ENCODE measurements at regions not wholly inside any gene's neighbourhood (a gene's known extent, or its start where the extent isn't known, plus 50 kb on each side); places are given as distances from the start of the nearest gene placed in this dataset.

DNA sequence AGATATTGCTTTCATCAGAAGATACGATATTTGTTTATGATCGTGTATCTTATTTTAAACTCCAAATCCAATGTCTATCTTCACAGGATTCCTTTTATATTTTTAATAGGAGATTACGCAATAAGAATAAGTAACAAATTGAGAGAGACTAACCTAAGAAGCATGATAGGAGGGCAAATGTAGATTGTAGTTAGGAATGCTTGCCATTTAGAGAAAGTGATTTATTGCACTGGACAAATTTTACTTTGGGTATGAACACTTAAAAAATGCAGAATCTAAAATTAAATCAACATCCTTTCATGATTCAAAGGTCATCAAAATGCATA, 563.4 kb upstream of the POU3F3 start:
- no peak for DNase-seq (ENCODE audit: low read depth in 2 of 2)

DNA sequence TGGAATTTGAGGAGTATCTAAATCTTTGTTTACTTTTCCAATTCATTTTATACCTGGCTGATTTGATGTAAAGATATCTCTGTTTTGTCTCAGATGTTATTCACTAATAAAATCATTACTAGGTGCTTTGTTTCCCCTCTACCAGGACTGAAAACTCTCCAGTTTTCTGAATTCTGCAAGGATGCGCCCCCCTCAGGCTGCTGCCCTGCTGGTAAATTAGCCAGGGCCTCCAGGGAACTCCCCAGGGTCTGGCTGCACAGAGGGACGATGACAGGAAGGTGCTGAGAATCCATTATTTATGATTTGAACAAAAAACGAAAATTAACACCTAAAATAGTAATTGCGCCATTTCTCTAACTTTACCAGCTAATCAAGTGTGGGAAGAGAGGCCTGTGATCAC, 541.2 kb upstream of the POU3F3 start:
- no peak for DNase-seq (ENCODE audit: low read depth in 2 of 2)

- no peak for DNase-seq (ENCODE audit: low read depth in 2 of 2)
Measured at GRCh38 chr2:104318001-104318665, 535.8 kb upstream of the POU3F3 start.

GRCh38 chr2:104321116-104321795, 532.7 kb upstream of the POU3F3 start:
- no peak for DNase-seq (ENCODE audit: low read depth in 2 of 2)

GRCh38 chr2:104321796-104322349, 532.0 kb upstream of the POU3F3 start:
- no peak for DNase-seq (ENCODE audit: low read depth in 2 of 2)

DNA sequence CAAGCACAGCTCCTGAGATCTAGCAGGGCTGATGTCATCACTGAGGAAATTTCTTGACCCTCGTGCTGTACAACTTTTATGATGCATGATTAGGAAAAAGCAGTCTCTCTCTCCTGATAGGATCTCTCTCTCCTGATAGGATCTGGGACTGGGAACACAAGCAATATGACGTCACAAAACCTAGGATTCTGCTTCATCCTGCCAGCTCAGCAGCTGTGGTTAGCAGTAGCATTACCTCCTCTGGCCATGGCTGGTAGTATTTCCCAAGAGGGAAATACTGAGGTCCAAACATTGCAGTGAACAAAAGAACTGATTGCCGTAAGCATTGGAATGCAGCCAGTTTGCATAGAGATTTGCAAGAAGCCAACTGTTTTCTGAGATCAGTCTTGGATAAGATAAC, 521.2 kb upstream of the POU3F3 start:
- no peak for DNase-seq (ENCODE audit: low read depth in 2 of 2)

DNA sequence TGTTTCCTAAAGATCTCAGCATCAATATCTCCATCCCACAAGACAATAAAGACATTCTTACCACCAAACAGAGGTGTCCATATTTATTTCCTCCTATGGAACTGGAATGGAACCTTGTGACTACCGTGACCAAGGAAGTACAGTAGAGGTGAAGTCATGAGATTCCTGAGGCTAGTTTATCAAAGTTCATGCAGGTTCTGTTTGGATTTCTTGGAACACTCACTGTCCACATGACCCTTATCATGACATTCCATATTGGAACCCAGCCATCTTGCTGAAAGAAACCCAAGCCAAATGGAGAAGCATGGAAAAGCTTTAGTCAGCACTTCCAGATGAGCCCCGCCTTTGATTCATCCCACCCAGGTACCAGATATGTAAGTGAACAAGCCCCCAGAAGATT, 516.0 kb upstream of the POU3F3 start:
- no peak for DNase-seq (ENCODE audit: low read depth in 2 of 2)

DNA sequence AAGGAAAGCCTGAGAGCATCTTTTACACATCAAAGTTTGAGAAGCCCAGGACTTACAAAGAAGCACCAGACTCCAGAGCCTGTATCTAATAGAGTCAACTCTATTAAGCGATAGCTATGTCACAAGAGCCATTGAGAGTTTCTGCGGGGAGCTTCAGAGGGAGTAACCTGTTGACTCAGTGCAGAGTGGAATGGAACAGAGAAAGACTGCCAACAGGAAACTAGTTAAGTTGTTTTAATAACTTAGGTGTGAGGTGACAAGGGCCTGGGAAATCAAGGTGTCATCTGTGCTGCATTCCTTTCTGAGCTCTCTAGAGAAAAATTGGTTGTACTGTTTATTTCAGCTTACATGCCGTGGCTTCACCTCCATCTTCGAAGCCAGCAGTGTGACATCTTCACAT, 513.8 kb upstream of the POU3F3 start:
- DNase-seq (ENCODE audit: low read depth in 2 of 2), result no peak

- no peak for DNase-seq (ENCODE audit: low read depth in 2 of 2)
Measured at GRCh38 chr2:104340879-104341828, 512.8 kb upstream of the POU3F3 start.

GRCh38 chr2:104344306-104344705, 509.6 kb upstream of the POU3F3 start:
- no peak for DNase-seq (ENCODE audit: low read depth in 2 of 2)

DNA sequence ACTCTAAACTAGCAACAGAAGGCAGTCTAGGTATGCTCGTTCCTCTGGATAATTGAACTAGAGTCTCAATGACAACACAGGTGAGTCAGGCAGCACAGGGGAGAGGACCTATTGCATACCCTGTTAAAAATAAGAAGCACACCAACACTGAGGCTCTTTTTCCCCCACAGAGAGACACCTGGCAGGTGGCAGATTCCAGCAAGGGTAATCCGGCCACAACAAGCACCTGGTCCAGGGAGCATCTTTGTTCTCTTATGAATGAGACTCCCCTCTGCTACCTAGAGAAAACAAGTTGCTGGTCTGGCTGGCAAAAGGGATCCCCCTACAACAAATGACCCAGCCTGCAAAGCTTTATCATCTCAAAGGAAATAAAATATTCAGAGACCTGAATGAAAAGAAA, 508.9 kb upstream of the POU3F3 start:
- DNase-seq (ENCODE audit: low read depth in 2 of 2), result no peak

- DNase-seq (ENCODE audit: low read depth in 2 of 2), result no peak
Measured at GRCh38 chr2:104358122-104358521, 495.8 kb upstream of the POU3F3 start.

DNA sequence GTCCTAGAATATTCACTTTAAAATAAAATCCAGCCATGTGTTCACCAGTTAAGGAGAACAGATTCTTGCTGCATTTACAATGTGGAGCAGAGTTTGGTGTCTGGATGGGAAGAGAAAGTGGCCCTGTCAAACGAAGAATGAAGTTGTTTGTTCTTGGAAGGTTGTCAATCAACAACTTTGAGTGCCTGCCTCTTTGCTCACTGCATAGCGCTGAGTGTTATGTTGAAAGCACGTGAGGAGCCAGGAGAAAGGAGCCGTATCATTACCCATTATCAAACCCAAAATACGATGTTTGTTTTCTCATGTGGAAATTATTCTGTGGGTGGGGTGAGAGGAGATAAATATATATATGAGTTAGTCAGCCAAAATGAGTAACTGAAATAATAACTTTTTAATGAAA, 492.5 kb upstream of the POU3F3 start:
- no peak for DNase-seq (ENCODE audit: low read depth in 2 of 2)

DNA sequence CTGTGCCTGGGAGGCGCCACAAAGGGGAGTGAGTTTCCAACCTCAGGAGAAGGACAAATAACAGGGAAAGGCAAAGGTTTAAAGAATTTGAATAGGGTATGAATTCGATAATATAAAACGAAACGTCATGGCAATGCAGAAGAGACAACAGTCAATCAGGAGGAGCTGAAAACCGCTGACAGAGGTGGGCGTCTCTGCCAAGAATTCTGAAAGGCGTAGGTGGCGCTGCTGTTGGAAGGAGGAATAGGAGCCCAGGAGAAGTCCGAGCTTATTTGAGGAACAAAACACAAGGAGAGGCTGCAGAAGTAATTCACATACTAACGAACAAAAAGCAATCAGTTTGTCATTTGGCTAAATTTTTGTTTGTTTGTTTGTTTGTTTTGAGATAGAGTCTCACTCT, 485.8 kb upstream of the POU3F3 start:
- no peak for DNase-seq (ENCODE audit: low read depth in 2 of 2)

DNA sequence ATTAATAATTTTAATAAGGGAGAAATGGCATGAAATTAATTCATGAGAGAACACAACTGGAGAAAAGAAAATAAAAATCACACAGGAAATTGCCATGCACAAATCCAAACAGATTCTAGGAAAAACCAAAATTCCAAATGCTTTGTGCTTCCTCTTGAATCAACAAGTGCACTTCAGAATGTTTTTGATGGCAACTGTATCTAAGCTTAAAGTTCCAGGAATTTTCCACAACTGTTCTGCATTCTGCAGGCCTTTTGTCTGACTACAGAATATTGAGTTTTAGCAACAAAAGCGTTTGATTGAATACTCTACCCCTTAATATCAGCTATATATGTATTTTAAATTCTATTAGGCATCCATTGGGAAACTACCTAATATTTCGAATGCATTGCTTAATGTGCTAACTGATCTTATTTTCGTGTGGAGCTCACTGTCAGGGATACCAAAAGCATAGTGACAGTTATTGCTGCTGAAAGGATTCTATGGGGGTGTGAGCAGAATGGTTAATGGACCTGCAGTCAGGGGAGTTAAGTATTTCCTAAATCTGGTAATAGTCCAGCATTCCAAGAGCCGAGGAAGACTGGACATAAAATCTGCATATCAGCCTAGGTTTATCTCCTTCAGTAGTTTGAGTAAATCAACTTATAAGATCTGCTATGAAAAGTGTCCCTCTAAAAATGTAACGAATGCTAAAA, 482.7 kb upstream of the POU3F3 start:
- no peak for DNase-seq (ENCODE audit: low read depth in 2 of 2)

DNA sequence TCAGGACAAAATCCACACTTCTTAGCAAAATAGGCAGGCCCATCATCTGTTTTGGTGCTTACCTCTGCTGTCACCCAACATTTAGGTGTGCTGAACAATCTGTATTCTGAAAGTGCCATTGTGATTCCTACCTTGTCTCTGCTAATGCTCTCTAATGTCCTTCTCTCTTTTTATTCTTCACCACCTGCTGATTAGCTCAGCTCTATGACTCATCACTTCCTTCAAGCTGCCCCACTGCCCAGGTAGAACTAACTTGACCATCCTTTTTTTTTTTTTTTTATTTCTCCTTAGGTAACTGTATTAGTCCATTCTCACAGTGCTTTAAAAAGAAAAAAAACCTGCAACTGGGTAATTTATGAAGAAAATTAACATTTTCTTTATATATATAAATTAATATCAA, 478.7 kb upstream of the POU3F3 start:
- DNase-seq (ENCODE audit: low read depth in 2 of 2), result no peak

DNA sequence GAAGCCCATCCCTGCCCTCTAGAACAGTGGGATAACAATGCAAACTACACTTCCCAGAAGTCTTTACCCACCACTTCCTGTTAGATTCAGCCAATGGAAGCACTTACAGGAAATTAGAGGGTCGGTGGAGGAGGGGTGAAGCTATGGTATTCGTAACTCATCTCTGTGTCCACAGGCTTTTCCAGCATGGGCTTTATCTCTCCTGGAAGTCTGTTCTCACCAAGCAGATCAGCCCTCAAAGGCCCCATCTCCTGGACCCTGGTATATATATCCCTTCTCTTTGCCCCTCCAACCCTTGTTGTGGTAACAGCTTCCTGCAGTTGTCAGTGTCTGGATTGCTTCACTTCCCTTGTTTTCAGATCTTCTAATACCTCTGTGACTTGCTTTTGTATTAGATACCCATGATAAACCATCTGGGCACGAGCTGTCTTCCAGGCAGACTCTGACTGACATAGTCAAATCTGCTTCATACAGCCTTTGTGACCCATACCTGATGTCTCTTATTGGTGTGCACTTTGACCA, 475.0 kb upstream of the POU3F3 start:
- DNase-seq (ENCODE audit: low read depth in 2 of 2), result no peak

- no peak for DNase-seq (ENCODE audit: low read depth in 2 of 2)
Measured at GRCh38 chr2:104384961-104385360, 469.0 kb upstream of the POU3F3 start.

GRCh38 chr2:104385743-104386142, 468.2 kb upstream of the POU3F3 start:
- DNase-seq (ENCODE audit: low read depth in 2 of 2), result no peak

DNA sequence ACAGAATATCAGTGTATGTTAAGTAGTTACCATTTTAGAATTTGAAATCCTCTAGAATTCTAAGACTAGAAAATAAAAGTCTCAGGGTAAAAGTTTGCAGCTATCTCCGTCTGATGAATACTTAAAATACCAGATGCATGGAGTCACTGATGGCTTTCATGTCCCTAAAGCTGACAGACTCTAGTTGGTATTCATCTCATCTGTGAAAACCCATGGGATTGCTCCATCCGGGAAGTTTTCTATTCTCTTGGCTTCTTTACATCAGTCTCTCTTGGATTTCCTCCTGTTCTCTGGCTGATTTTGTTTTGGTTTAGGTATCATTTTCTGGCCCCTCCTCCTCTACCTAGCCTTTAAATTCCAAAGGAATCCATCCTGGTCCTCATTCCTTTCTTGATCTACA, 465.6 kb upstream of the POU3F3 start:
- no peak for DNase-seq (ENCODE audit: low read depth in 2 of 2)

DNA sequence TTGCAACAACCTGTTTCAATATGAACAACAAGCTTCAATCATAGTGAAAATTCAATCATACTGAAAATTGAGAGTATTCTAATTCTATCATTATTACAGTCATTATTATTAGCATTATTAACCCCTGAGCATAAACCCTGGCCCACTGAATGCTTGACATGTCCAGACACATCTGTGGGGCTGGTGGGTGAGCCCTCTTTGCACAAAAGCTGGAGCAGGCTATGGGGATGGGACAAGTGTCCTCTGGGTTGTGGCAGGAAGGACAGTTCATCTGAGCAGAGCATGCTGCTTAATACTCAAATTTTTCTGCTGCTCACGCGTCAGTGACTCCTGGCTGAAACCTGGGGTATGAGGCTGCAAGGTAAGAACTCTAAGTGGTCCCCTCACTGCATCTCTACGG, 451.1 kb upstream of the POU3F3 start:
- DNase-seq (ENCODE audit: low read depth in 2 of 2), result no peak

DNA sequence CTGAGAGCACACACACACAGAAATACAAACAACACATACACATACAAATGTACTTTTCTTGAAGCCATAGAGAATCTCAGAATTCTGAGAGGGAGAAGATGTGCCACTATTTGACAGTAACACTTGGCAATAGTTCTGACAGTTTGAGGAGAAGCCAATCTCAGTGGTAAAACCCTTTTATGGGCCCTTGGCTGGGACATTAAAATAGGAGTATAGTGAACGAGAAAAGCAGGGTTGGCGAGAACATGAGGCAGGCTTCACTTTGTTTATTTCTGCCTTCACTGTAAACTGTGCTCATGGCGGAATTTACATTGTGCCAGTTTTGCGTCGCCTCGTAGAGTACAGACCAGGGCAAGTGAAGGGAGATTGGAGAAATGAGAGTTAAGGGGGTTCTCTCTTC, 449.4 kb upstream of the POU3F3 start:
- DNase-seq (ENCODE audit: low read depth in 2 of 2), result no peak
